ENCODE measurements at regions not wholly inside any gene's neighbourhood (a gene's known extent, or its start where the extent isn't known, plus 50 kb on each side); places are given as distances from the start of the nearest gene placed in this dataset.

DNA sequence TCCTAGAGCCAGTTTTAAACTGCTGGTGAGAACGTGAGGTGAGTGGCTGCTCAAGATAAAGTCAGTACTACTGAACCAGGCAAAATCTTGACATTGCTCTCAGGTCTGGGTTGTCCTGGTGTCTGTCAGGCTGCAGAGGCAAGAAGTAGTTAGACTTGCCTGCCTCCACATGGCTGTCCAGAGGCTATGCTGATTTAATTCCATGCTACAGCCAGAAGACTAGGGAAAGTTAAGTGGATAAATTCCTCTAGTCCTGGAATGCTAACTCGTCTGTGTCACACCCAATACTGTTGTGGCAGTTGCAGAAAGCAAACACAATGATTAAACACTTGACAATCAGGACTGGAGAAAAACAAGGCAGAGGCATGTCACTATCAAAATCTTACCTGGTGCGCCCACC is 118.9 kb downstream of the ACER2 start:
- no peaks in the 10 kb centered on the region for H3K27me3 Mint-ChIP-seq (ENCODE audit: low read depth)
- Histone ChIP-seq H3T11ph (ENCODE audit: low read length) (no peak overlapping the region), H2BK12ac (ENCODE audit: insufficient read length, low read depth, low read length) (no peak overlapping the region), H3K27ac (ENCODE audit: insufficient read length, low read depth, low read length) (no peak overlapping the region), H3K9me3 (ENCODE audit: control insufficient read depth, low read depth, low read length) (no peaks in the 10 kb centered on the region), H4K20me1 (ENCODE audit: control insufficient read depth, insufficient read depth, insufficient read length) (no peaks in the 10 kb centered on the region), H3K23ac (ENCODE audit: insufficient read length, low read depth, low read length) (no peak overlapping the region), H3K4me2 (ENCODE audit: insufficient read depth, insufficient read length, low read length) (no peak overlapping the region), H3K56ac (ENCODE audit: insufficient read length, low read depth, low read length) (no peak overlapping the region), H3K79me2 (ENCODE audit: insufficient read depth, low read length) (no peaks in the 10 kb centered on the region), H3K79me1 (ENCODE audit: insufficient read depth, low read depth, low read length, poor library complexity, severe bottlenecking) (no peaks in the 10 kb centered on the region), H3K4ac (ENCODE audit: low read depth, low read length) (no peak overlapping the region), H3K4me1 (ENCODE audit: insufficient read depth, low read length) (no peaks in the 10 kb centered on the region), H2AFZ (ENCODE audit: low read length) (no peak overlapping the region), H3K9ac (ENCODE audit: extremely low read depth, insufficient read length, low read length) (no peak overlapping the region), H3K23me2 (ENCODE audit: insufficient read length, low read depth, low read length, poor library complexity, severe bottlenecking) (no peaks in the 10 kb centered on the region), H4K8ac (replicated peaks; ENCODE audit: insufficient read length, low read depth, low read length) (no peak overlapping the region), H2BK5ac (ENCODE audit: insufficient read length, low read length) (no peak overlapping the region), H3K27me3 (ENCODE audit: insufficient read depth, low read length) (no peaks in the 10 kb centered on the region), H4K91ac (ENCODE audit: insufficient read length, low read depth, low read length) (no peak overlapping the region), H2BK15ac (ENCODE audit: low read depth, low read length) (no peak overlapping the region), H2BK120ac (ENCODE audit: low read depth, low read length, poor library complexity, severe bottlenecking) (no peak overlapping the region), H2AK5ac (ENCODE audit: insufficient read length, low read length) (no peak overlapping the region), H3K14ac (ENCODE audit: insufficient read depth, low read length) (no peak overlapping the region), H3K18ac (ENCODE audit: insufficient read length, low read depth, low read length) (no peak overlapping the region), H2BK20ac (ENCODE audit: low read depth, low read length, poor library complexity, severe bottlenecking) (no peak overlapping the region), H4K5ac (ENCODE audit: insufficient read length, low read depth, low read length) (no peak overlapping the region)
- no CpG with 5 or more reads among the region's 3 CpGs for WGBS (ENCODE audit: extremely low coverage, insufficient read length, low lambda C conversion rate)
- H3K27ac Mint-ChIP-seq, result no peak overlapping the region
- H3K9me3 Mint-ChIP-seq, result no peaks in the 10 kb centered on the region
- H3K36me3 Mint-ChIP-seq (ENCODE audit: insufficient read depth in 1 of 3, low read depth in 3 of 3), result no peaks in the 10 kb centered on the region
- H3K4me1 Mint-ChIP-seq, result no peaks in the 10 kb centered on the region
- DNase-seq, result no peak
- TF ChIP-seq, protein P1, sequence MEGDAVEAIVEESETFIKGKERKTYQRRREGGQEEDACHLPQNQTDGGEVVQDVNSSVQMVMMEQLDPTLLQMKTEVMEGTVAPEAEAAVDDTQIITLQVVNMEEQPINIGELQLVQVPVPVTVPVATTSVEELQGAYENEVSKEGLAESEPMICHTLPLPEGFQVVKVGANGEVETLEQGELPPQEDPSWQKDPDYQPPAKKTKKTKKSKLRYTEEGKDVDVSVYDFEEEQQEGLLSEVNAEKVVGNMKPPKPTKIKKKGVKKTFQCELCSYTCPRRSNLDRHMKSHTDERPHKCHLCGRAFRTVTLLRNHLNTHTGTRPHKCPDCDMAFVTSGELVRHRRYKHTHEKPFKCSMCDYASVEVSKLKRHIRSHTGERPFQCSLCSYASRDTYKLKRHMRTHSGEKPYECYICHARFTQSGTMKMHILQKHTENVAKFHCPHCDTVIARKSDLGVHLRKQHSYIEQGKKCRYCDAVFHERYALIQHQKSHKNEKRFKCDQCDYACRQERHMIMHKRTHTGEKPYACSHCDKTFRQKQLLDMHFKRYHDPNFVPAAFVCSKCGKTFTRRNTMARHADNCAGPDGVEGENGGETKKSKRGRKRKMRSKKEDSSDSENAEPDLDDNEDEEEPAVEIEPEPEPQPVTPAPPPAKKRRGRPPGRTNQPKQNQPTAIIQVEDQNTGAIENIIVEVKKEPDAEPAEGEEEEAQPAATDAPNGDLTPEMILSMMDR (conservative IDR thresholded peaks at IDR 0.05), result no peak
- no peak overlapping the region for H3K4me3 Mint-ChIP-seq
